OCI-LY1 (cell line): ENCODE measurements at regions not wholly inside any gene's neighbourhood (a gene's known extent, or its start where the extent isn't known, plus 50 kb on each side); places are given as distances from the start of the nearest gene placed in this dataset.

ENCODE experiments used
- H2AFZ ChIP-seq: fragments of 200-600 bp; sonication (generic), shearing (Covaris generic); 2 replicates; pipeline ENCODE4 v1.6.0; 2014; ENCODE audit warnings: antibody characterized with exemption, mild to moderate bottlenecking, low read length
- H3F3A ChIP-seq: fragments of 200-600 bp; sonication (generic), shearing (Covaris generic); 2 replicates; pipeline ENCODE4 v1.6.0; 2014; ENCODE audit warnings: mild to moderate bottlenecking, antibody characterized with exemption, low read length, moderate library complexity; ENCODE audit not compliant: insufficient read depth
- H3K27ac ChIP-seq: fragments of 200-600 bp; sonication (generic); 2 replicates; pipeline ENCODE4 v1.5.1; 2014; ENCODE audit warnings: low read length, mixed run types, mild to moderate bottlenecking, low read depth; ENCODE audit not compliant: poor library complexity, severe bottlenecking
- H3K27me3 ChIP-seq: fragments of 200-600 bp; sonication (generic); 2 replicates; pipeline ENCODE4 v1.6.0; 2014; ENCODE audit warnings: antibody characterized with exemption, mild to moderate bottlenecking, low read length, moderate library complexity; ENCODE audit not compliant: insufficient read depth
- H3K36me3 ChIP-seq: fragments of 200-600 bp; sonication (generic); 2 replicates; pipeline ENCODE4 v1.6.1; 2014; ENCODE audit warnings: mild to moderate bottlenecking, antibody characterized with exemption, low read length, moderate library complexity, mixed read lengths; ENCODE audit not compliant: insufficient read depth
- H3K4me1 ChIP-seq: fragments of 200-600 bp; sonication (generic); 2 replicates; pipeline ENCODE4 v1.5.1; 2014; ENCODE audit warnings: mild to moderate bottlenecking, low read length, moderate library complexity; ENCODE audit not compliant: insufficient read depth, severe bottlenecking
- H3K4me2 ChIP-seq: fragments of 200-600 bp; sonication (generic), shearing (Covaris generic); 2 replicates; pipeline ENCODE4 v1.6.1; 2014; ENCODE audit warnings: low read length
- H3K4me3 ChIP-seq: fragments of 200-600 bp; sonication (generic); 2 replicates; pipeline ENCODE4 v1.5.1; 2014; ENCODE audit warnings: low read length, low read depth, mild to moderate bottlenecking, mixed read lengths; ENCODE audit not compliant: poor library complexity, severe bottlenecking
- H3K79me2 ChIP-seq: fragments of 200-600 bp; shearing (Covaris generic); 2 replicates; pipeline ENCODE4 v1.6.1; 2016; ENCODE audit warnings: mixed run types, low read length, mixed read lengths; ENCODE audit not compliant: insufficient read depth
- H3K9ac ChIP-seq: fragments of 200-600 bp; sonication (generic), shearing (Covaris generic); 2 replicates; pipeline ENCODE4 v1.6.1; 2014; ENCODE audit warnings: mild to moderate bottlenecking, low read length, mixed read lengths
- H3K9me2 ChIP-seq: fragments of 200-600 bp; sonication (generic), shearing (Covaris generic); 2 replicates; pipeline ENCODE4 v1.6.1; 2014; ENCODE audit warnings: low read depth, mild to moderate bottlenecking, low read length, mixed read lengths
- H3K9me3 ChIP-seq: fragments of 200-600 bp; shearing (Covaris generic); 2 replicates; pipeline ENCODE4 v1.6.1; 2014; ENCODE audit warnings: low read length, mixed read lengths
- H4K20me1 ChIP-seq: fragments of 200-600 bp; sonication (generic), shearing (Covaris generic); 2 replicates; pipeline ENCODE4 v1.6.0; 2016; ENCODE audit warnings: mild to moderate bottlenecking, low read length; ENCODE audit not compliant: insufficient read depth
- CTCF ChIP-seq: fragments of 200-600 bp; sonication (generic), shearing (Covaris generic); IDR thresholded peaks from 2 replicates; pipeline ENCODE4 v1.5.1; 2017; ENCODE audit warnings: mild to moderate bottlenecking, antibody characterized with exemption, low read length, moderate library complexity, mixed read lengths
- EZH2 ChIP-seq: fragments of 200-600 bp; sonication (generic), shearing (Covaris generic); IDR thresholded peaks from 2 replicates; pipeline ENCODE4 v1.8.0; 2017; ENCODE audit warnings: borderline replicate concordance, mixed run types, mild to moderate bottlenecking, antibody characterized with exemption, low read length, moderate library complexity, mixed read lengths

DNA sequence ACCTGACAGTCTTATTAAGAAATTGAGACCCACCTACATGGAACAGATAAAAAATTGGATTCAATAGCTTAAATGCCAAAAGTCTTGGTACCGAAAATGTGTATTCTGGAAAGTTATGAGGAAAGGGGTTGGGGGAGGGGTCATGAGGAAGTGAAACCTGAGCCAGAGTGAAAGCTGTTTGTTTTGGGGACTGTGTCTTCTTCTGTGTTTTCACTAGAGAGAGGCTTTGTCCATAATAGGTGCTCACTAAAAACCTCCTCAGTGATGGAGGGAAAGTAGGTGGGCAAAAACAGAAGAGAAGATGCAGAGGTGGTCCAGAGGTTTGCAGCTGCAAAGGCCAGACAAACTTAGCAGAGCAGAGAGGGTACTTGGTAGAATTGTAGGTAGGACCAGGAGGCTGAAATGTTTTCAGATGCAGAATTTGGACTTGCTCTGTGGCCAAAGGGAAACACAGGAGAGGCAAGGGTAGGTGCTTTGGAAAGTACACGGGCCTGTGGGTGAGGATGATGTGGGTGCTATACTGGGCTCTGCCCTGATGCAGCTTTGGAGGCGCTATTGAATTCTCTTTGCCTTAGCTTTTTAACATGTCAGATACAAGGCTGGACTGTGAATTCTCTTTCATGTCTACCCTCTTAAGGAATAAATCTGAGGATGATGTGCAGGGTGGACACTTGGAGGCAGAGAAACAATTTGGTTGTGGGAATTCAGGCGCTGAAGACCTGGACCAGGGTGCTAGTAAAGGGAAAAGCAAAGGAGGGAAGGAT is 254.6 kb downstream of the PTEN start:
- Histone ChIP-seq H3K27me3 (no peaks in the 10 kb centered on the region), H3K36me3 (no peaks in the 10 kb centered on the region), H3K9ac (no peak overlapping the region), H3K79me2 (no peaks in the 10 kb centered on the region), H3K4me3 (no peak overlapping the region), H3K9me2 (no peaks in the 10 kb centered on the region), H3K27ac (no peak overlapping the region), H3K9me3 (no peaks in the 10 kb centered on the region), H2AFZ (no peak overlapping the region), H3K4me2 (no peak overlapping the region), H3K4me1 (no peaks in the 10 kb centered on the region), H4K20me1 (no peaks in the 10 kb centered on the region), H3F3A (no peaks in the 10 kb centered on the region)
- TF ChIP-seq CTCF, result no peak
- TF ChIP-seq EZH2, result no peak

- Histone ChIP-seq H3K4me2 (no peak overlapping the region), H3K9ac (no peak overlapping the region), H3K27ac (no peak overlapping the region), H3K4me3 (no peak overlapping the region), H3K36me3 (no peaks in the 10 kb centered on the region), H4K20me1 (no peaks in the 10 kb centered on the region), H3K79me2 (no peaks in the 10 kb centered on the region), H3K9me2 (no peaks in the 10 kb centered on the region), H3K9me3 (no peaks in the 10 kb centered on the region), H3K4me1 (no peaks in the 10 kb centered on the region), H2AFZ (no peak overlapping the region), H3F3A (no peaks in the 10 kb centered on the region), H3K27me3 (no peaks in the 10 kb centered on the region)
- no peak for TF ChIP-seq EZH2
- TF ChIP-seq CTCF, result no peak
Measured at GRCh38 chr10:88118729-88119128, 255.3 kb downstream of the PTEN start.

- Histone ChIP-seq H3F3A (no peaks in the 10 kb centered on the region), H3K4me3 (no peak overlapping the region), H3K36me3 (no peaks in the 10 kb centered on the region), H2AFZ (no peak overlapping the region), H3K9me3 (no peaks in the 10 kb centered on the region), H3K9ac (no peak overlapping the region), H3K4me1 (no peaks in the 10 kb centered on the region), H3K79me2 (no peaks in the 10 kb centered on the region), H4K20me1 (no peaks in the 10 kb centered on the region), H3K27ac (no peak overlapping the region), H3K4me2 (no peak overlapping the region), H3K27me3 (no peaks in the 10 kb centered on the region), H3K9me2 (no peaks in the 10 kb centered on the region)
- no peak for TF ChIP-seq EZH2
- no peak for TF ChIP-seq CTCF
Measured at GRCh38 chr10:88119160-88119559, 255.7 kb downstream of the PTEN start.
